ENCODE measurements at regions not wholly inside any gene's neighbourhood (a gene's known extent, or its start where the extent isn't known, plus 50 kb on each side); places are given as distances from the start of the nearest gene placed in this dataset.

DNA sequence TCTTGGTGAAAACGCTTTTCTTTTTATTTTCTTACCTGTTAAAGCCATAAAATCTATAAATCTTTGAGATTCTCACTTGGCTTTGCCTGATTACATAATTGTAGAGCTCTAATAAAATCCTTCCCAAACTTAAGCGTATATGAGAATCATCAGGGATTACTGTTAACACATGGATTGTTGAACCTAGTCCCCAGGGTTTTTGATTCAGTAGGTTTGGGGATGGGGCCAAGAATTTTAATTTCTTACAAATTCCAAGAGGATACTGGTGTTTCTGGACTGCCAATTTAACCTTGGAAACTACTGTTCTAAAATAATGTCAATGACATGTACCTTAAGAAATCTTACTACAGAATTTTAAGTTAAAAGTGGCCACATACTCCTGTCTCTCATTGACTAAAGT, 694.2 kb downstream of the BRINP3 start:
- TF ChIP-seq CTCF (conservative IDR thresholded peaks at IDR 0.05), result no peak
- no peak for TF ChIP-seq EZH2 (IDR thresholded peaks at IDR 0.05; ENCODE audit: low read depth)

Data from PC-9 (cell line).